ENCODE measurements at regions not wholly inside any gene's neighbourhood (a gene's known extent, or its start where the extent isn't known, plus 50 kb on each side); places are given as distances from the start of the nearest gene placed in this dataset.
"Not testable (repeated sequence)": the region's sequence is repeated elsewhere in the genome, so short reads cannot be mapped to it uniquely, and the experiment has no call there.

GRCh38 chr5:156052656-156053055 is 274.3 kb upstream of the SGCD start:
- no peak for DNase-seq (ENCODE audit: low spot score)

DNA sequence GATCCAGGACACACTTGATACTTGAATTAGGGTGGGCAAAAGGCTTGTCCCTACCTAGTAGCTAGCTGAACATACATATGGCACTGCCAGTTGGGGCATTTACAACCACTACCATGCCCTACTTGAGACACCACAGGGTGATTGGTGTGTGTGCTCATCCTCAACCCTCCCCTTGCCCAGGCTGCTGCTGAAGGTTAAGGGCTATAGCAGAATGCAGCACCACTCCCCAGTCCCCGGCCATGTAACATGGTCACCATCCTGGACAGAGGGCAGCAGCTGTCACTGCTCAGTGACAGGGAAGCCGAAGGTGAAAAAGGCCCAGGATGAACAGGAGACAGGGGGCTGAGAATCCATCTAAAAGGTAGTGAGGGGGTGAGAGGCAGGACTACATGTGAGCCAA is 273.9 kb upstream of the SGCD start:
- DNase-seq (ENCODE audit: low spot score), result no peak

GRCh38 chr5:156076912-156077311 is 250.1 kb upstream of the SGCD start:
- no peak for DNase-seq (ENCODE audit: low spot score)

GRCh38 chr5:156087577-156088110 is 239.3 kb upstream of the SGCD start:
- no peak for DNase-seq (ENCODE audit: low spot score)

GRCh38 chr5:156089955-156090940 is 236.7 kb upstream of the SGCD start:
- not testable (repeated sequence) for DNase-seq (ENCODE audit: low spot score)

DNA sequence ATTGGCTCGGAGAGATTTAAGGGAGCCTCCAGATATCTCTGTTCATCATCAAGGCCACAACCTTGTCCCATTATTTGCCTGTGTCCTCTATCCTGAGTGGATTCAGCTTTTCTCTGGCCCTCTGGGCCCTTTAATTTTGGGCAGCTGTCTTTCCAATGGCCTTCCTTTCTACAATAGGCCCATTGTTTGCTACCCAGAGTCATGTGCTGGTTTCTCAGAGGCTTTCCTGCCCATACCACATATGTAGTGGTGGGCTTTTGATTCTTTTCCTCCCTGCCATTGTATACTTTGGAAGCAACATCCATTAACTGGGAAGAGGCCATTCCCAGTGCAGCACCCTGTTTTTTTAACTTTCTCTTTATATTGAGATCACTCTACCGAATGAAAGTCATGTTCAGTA is 233.9 kb upstream of the SGCD start:
- DNase-seq (ENCODE audit: low spot score), result no peak

GRCh38 chr5:156094001-156094400 is 233.0 kb upstream of the SGCD start:
- no peak for DNase-seq (ENCODE audit: low spot score)

DNA sequence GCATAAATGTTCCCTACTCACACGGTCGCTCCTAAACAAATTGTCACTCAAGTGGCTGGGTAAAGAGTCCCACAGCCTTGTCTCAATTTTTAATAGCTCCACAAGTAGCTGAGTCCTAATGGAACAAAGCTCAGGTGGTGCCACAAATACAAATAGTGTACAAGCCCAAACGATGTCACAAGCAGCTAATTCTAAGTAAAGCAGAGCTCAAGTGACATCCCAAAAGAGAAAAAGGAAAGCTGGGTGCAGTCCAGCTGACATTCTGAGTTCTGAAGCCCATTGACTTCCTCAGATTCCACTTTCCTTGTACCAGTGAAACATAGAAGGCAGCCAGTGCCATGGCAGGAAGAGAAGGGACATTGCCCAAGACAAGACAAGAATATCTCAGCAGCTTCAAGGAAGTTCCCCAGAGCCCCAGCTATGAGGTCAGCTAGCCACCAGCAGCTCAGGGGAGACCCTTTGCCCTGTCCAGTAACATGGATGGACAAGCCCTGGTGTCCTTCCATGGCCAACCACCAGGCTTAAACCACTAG is 231.2 kb upstream of the SGCD start:
- DNase-seq (ENCODE audit: low spot score), result no peak

- DNase-seq (ENCODE audit: low spot score), result no peak
These were observed 230.7 kb upstream of the SGCD start for GRCh38 chr5:156096259-156096658.

DNA sequence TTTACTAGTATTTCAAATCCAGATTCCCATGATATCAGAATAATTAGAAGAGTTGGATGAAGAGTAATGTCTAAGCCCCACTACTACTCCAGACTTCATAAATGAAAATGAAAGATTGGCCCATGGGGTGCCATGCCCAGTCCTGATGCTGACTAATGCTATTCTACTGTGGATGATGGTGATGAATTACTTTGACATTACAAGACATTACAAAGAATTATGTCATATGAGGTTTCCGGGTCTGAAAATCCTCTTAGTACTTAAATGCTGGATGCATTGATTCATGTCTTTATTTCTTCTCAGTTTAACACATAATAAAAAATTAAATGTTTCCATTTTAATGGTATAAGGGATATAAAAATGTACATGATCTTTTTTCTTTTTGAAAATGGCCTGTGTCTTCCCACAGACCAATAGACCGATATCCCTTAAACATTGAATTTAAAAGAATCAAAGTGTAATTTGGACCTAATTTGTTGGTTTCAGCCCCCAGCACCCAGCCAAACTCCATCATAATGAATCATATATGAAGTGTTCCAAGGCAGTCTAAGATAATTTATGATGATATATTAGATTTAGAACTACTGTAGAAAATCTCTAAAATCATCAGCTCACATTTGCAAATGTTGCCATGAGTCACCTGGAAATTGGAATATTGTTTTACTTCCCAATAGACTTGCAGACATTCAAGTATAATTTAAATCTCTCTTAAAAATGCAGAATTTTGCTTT is 223.6 kb upstream of the SGCD start:
- DNase-seq (ENCODE audit: low spot score), result no peak

DNA sequence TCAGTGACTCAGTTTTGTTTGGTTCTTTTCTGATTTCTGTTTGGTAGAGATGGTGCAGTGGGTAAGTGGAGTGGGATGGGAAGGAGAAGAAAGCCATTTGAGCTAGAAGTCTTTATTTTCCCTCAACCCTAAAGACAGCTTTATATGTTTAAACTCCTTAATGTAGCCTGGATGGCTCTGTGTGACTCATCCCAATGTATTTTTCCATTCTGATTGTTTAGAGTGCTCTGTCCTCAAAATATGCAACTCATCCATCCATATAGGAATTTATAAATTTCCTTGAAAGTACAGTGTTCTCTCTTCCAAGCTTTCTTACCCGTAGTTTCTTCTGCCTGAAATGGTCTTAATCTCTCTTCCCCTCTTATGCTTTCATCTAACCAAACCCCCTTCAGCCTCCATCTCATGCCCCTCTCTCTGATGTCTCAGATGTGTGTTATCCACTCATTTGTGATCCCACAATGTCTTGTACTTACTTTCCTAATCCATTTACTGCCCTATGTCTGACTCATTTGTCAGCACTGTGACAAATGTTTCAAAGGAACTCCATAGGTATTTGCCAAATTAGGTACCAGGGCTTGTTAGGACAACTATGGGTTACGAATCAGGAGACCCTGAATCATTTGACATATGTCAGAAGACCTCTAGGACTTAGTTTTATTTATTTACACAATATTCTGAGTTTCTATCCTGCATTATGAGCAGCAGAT is 217.5 kb upstream of the SGCD start:
- no peak for DNase-seq (ENCODE audit: low spot score)

GRCh38 chr5:156119692-156120091 is 207.3 kb upstream of the SGCD start:
- no peak for DNase-seq (ENCODE audit: low spot score)

DNA sequence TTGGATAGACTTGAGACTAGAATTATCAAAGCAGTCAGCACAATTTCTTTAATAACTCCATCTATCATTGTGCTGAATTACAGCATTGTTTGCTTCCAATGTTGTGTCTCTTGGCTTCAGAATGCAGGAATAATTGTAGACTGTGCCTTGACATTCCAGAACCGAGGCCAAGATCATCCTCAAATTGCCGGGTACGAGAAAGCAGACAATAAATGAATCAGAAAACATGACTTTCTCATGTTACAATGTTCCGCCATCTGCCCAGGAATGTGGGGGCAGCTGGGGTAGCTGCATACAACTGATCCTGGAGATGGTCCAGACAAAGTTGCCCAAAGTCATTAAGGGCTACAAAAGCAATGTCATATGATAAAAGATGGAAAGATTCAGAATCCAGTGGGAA is 206.2 kb upstream of the SGCD start:
- no peak for DNase-seq (ENCODE audit: low spot score)

DNA sequence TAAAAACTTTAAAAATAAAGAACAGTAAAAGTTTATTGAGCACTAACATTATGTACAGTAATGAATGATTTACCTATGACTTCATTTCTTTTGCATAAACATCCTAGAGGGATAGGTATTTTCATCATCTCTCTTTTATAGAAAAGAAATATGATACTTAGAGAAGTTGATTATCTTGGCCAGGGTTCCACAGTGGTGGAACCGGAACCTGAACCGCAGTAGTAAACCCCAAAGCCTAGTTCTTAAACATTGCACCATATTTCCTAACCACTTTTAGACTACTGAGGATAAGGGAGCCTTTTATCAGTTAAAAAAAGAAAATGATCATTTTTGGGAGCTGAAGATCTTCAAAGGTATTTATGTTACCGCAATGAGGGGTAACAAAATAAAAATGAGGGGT is 205.7 kb upstream of the SGCD start:
- no peak for DNase-seq (ENCODE audit: low spot score)

GRCh38 chr5:156121882-156122281 is 205.1 kb upstream of the SGCD start:
- DNase-seq (ENCODE audit: low spot score), result no peak

GRCh38 chr5:156124708-156125107 is 202.3 kb upstream of the SGCD start:
- DNase-seq (ENCODE audit: low spot score), result no peak

GRCh38 chr5:156125118-156125517 is 201.8 kb upstream of the SGCD start:
- no peak for DNase-seq (ENCODE audit: low spot score)

GRCh38 chr5:156126716-156127115 is 200.2 kb upstream of the SGCD start:
- DNase-seq (ENCODE audit: low spot score), result no peak

DNA sequence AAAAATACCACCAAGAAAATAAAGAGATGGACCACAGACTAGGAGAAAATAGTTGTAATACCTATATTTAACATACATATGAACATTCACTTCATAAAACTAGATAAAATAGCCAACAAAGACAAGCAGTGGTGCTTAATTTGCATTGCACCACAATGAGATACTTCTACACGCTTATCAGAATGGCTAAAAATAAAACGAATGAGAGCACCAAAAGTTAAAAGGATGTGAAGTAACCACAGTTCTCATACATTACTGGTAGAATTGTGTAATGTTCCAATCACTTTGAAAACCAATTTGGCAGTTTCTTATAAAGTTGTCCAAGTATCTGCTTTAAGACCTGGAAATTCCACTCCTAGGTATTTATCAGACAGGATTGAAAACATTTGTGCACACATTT is 198.9 kb upstream of the SGCD start:
- DNase-seq (ENCODE audit: low spot score), result no peak

- no peak for DNase-seq (ENCODE audit: low spot score)
These were observed 192.7 kb upstream of the SGCD start for GRCh38 chr5:156134216-156134615.

DNA sequence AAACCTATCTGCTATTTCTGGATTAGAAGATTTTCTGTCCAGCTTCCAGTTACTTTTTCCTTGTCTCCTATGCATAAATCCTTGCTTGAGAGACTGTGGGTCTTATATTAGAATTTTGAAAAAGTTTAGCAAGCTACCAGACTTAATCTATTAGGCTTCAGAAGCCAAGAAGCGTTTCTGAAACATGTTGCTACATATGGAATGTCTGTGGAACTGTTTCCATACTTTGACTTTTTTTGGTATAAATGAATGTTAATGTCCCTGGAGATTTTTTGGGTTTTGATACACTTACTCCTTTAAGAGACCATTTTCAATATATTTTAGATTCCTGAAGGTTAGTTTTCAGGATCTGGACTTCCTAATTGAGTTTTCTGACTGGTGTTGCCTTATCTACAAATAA is 191.4 kb upstream of the SGCD start:
- DNase-seq (ENCODE audit: low spot score), result no peak
